RPMI8226 (cell line): ENCODE measurements at regions not wholly inside any gene's neighbourhood (a gene's known extent, or its start where the extent isn't known, plus 50 kb on each side); places are given as distances from the start of the nearest gene placed in this dataset.

Experiments
- DNase-seq: peaks from one replicate; pipeline ENCODE4 v3.0.0-alpha.2; 2015

DNA sequence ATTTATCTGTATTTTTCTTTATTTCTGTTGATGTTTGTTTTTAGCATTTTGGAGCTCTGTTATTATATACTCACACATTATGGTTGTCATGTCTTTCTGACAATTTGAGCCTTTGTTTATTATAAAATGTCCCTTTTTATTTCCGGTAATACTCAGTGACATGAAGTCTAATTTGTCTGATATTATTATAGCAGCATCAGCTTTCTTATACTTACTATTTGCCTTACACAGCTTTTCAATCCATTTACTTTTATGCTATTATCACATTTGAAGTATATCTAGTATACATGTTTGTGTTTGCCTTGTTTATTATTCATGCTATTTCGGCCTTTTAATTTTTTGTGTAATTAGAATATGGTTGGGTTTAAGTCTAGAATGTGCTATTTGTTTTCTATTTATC is 430.6 kb upstream of the FANCL start:
- no peak for DNase-seq

DNA sequence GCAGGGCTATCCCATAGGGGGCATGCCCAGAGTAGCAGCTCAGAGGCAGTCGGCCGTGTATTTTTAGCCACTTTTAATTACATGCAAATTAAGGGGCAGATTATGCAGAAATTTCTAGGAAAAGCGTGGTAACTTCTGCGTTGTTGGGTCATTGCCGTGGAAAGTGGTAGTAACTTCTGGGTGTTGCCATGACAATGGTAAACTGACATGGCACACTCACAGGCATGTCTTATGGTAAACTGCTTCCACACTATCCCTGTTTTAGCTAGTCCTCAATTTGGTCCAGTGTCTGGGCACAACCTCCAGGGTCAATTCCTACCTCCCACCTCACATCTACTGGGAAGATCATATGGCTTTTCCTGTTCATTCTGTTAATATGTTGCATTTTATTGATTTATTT is 428.9 kb upstream of the FANCL start:
- DNase-seq: no peak

DNA sequence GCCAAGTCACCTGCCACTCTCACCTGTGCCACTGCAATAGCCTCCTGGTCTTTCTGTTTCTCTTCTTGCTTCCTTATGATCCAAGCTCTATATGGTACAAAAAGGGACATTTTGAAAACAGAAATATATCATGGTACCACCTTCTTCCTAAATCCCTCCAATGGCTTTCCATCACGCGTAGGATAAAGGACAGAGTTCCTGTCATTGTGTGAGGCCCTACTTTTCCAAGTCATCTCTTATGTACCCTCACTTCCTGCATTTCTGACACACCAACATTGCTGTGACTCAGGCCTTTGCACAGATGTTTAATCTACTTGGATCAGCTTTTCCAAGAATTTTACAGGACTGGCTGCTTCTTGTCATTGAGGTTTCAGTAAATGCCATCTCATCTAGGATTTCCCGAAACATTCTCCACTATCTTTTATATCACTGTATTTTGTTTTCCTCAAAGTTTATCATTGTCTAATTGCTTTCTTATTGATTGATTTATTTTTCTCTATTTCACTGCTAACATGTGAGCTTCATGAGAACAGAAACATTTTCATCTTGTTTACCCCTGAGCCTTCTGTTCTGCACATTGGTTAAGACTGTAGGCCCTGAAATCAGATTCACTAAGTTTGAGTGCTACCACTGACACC is 426.1 kb upstream of the FANCL start:
- no peak for DNase-seq

DNA sequence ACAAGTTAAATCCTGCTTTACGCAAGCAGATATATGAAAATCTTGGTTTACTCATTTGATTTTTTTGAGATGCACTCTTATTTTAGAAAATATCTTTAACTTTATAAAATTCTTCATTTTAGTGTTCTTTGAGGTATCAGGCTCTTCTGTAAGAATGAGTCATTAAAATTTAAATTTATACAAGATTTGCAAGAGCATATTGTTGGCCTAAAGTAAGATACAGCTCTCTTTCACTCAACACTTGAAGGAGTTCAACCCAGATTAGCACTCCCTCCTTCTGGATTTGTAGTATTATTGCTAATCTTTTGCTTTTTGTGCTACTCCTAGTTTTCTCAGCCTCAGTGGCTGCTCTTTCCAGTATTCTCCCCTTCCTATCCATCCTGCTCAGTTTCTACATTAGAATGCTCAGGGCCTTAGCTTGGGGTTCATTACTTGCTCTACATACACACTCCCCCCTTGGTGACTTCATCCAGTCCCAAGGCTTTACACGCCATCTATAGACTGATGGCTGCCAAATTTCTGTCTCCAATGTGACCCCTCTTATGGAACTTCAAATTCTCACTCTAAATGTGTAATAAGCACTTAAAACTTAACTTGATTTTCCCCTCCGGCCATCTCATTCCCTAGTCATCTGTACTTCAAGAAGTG is 425.3 kb upstream of the FANCL start:
- no peak for DNase-seq

DNA sequence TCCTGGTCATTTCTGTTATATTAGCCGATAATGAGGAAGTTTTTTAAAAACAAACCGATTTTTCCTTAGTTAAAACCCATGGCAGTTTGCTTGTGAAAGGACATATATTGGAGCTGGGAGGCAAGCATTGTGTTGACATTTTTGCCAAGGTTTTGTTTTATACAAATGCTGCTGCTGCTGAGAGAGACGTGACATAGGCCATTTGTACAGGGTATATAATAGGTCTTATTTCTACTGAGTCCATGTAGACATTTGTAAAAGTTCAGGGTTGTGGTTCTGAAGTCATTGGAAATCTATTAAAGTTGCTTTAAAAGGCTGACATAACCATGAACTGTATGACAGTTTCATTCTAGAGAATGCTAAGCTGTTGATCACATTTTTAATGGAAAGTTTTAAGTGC is 424.0 kb upstream of the FANCL start:
- no peak for DNase-seq

- no peak for DNase-seq
Measured at GRCh38 chr2:58664523-58665151, 423.5 kb upstream of the FANCL start.

DNA sequence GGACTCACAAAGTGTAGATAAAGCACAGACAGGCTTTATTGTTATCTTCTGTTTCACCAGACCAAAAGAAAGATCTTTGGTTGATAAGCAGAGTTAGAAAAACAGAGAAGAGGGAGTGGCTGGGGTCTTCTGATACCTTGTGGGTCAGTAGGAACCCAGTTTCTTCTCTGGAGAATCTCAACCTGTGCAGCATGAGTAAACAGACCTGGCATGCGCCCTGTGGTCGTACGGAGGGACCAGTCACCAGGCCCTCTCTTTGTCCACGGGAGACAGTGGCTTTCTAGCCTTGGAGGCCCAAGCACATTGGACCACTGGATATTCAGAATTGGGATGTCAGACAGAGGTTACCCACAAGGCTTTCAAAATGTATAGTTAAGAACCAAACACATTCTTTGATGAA is 418.9 kb upstream of the FANCL start:
- DNase-seq: no peak

GRCh38 chr2:58655152-58655551 is 414.0 kb upstream of the FANCL start:
- DNase-seq: no peak

DNA sequence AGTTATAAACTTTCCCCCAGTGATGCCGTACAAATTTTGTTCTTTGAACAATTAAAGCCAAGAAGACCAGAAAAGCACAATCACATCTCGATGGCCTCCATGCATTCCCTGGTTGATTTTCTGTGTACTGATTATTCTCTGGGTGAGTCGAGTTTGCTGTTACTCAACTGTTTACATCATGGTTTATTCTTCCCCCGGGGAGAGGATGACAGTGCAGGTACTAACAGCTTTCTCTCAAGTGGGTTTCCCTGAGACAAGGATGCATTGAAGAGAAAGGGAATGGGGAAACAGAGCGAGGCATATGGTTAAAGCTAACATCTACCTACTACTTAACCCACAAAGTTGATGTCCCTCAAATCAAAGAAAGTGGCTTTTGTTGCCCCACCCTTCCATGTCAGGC is 410.8 kb upstream of the FANCL start:
- DNase-seq: no peak

DNA sequence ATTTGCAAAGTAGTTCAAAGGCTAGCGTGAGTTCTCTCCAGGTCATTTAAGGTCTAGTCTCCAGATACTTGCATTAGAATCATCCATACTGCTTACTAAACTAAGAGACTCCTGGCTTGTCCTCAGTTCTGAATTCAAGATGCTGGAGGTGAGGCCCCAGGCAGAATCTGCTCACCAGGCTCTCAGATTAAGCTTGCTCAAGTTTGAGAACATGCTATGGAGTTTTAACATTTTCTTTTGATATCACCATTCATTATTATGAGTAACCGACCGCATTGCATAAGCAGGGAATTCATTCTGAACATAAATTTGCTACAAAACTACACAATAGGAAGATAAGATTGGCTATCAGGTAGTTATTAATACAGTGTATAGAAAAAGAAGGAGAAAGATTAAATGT is 409.7 kb upstream of the FANCL start:
- DNase-seq: no peak

DNA sequence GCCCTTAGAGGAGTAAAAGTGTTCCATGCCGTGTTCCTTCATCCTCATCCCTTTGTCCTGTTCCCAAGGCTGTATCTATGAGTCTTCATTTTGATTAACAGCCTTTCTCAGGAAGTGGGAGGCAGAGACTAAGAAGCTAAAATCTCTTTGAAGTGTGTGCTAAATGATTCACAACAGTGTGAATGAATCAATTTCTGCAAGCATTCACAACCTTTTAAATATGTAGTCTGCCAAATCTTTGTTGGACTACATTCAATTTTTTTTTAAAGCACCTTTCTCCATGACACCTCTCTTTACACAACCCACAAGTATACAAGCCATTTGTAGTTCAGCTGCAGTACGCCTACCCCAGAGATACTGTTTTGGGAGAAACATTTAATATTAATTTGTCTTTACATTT is 408.6 kb upstream of the FANCL start:
- no peak for DNase-seq

- no peak for DNase-seq
Measured at GRCh38 chr2:58645017-58645416, 403.9 kb upstream of the FANCL start.

DNA sequence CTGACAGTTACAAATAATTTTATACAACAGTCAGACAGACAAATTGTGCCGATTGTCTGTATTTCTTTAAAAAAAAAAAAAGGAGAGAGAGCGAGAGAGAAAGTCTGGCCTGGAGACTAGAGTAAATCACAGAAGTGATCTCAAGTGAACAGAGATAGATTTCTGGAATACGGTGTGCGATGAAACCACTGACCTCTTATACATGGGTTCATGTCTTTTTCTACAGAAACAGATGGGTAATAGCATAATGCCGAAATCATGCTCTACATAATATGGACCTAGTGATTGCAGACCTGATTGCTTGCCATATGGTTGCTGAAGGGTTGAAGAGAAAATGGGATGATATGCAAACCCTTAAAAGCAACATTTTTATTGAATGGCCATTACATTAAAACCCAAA is 403.3 kb upstream of the FANCL start:
- no peak for DNase-seq

DNA sequence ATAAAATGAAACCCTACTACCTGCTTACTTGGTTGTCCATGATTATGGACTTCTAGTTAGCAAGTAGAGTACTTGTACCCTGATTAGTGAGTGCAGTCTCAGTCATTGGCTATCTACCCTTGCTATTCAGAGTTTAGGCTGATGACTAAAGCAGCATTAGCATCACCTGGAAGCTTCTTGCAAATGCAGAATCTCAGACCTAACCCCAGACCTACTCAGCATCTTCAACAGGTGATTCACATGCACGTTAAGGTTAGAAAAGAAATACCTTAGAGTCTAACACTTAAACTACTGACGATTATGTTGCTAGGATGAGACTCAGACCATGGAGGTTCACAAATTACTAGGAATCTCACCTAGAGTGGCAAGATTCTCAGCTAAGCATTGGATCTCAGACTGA is 399.9 kb upstream of the FANCL start:
- DNase-seq: no peak

GRCh38 chr2:58640042-58640441 is 398.9 kb upstream of the FANCL start:
- no peak for DNase-seq

GRCh38 chr2:58638256-58638805 is 397.2 kb upstream of the FANCL start:
- DNase-seq: no peak

- no peak for DNase-seq
Measured at GRCh38 chr2:58636872-58637271, 395.7 kb upstream of the FANCL start.

DNA sequence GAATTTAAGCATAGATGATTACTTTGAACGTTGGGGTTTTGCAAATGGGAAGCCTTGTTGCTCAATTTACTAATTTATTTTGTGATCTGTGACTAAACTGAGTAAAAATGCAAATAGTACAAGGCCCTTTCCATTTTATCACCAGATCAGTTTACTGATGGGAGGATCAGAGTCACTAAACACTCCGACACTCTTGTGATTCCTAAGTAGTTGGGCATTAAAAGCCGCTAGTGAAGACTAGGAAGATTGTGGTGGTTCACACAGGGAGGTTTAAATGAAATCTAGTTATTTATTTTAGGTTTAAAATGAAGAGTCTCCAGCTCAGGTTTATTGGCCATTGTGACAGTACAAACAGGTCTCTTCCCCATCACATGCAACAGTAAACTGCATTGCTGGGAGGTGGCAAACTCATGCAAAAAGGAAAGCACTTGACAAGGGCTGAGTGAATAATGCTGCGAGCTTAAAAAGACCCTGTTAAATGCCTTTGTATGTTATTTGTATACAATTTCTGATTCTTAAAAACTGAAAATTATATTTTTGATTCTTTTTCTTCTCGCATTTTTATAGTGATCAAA is 394.8 kb upstream of the FANCL start:
- no peak for DNase-seq

DNA sequence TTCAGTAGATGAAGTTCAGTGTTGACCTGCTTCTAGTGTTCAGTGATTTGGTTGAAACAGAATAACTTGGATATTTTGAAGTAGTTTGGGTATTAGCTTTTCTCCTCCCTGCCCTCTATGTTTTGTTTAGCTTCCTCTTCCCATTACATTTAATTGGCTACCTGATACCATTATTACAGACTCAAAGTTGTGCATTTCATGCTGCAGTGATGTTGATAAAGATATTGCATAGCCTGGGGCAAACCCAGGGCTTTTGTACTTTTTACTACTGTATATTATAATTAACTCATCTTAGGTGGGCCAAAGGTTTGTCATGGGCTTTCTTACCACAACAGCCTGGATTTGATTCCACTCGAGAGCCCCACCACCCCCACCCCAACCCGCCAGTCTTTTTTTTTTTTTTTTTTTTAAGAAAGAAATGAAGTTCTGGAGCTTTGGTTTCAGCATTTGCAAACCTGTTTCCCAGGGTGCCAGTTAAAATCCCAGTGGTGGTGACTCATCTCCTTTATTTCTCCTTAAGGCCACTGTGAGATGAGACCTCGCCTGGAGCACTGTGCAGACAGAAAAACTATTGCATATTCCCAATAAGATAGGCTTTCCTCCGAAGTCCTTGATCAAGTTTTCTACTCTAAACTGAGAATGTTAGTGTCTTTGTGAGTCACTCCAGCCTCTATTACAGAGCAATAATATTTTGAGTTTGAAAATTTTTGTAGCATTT is 393.7 kb upstream of the FANCL start:
- no peak for DNase-seq

- DNase-seq: no peak
Measured at GRCh38 chr2:58633613-58634365, 392.7 kb upstream of the FANCL start.

DNA sequence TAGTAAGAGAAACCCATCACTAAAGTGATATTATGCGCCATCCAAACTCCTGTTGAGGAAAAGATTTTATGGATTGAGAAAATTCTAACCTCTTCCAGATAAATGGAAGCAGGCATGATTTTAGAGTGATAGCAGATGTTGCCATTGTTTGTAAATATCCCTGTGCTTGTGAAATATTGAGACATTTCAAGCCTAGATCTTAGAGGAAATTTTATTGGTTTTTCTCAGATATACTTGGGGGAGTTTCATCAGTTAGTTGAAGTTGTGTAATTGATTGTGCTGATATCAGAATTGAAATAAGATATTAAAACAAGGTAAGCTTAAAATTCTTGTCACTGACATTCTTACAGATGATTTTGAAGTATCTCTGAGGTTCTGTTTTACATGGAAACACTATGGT is 390.9 kb upstream of the FANCL start:
- DNase-seq: no peak

- no peak for DNase-seq
Measured at GRCh38 chr2:58629545-58630119, 388.5 kb upstream of the FANCL start.
